GM19043 (cell line): ENCODE measurements at regions not wholly inside any gene's neighbourhood (a gene's known extent, or its start where the extent isn't known, plus 50 kb on each side); places are given as distances from the start of the nearest gene placed in this dataset.

Experiments used
- ATAC-seq: cut with Tn5 transposase; IDR thresholded peaks from one replicate; pipeline ENCODE4 v1.9.1; 2021; ENCODE audit warnings: low read depth; ENCODE audit not compliant: unreplicated experiment

DNA sequence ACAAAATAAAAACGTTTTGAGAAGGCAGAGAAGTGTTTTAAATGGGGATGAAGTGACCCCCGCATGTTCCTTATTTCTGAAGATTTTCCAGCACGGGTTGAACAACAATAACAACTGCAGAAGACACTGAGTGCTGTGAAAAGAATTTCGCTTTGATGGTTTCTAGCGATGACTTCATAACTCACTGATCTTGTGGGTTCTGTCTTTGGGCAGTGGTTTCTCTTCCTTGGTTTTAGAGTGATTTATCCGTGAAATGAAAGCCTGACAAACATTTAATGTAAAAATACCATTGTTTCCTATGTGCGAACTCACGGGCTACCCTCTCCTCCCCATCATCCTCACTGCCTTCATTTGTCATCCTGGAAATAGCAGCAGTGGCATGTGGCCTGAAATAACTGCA, 793.9 kb downstream of the QKI start:
- ATAC-seq: no peak

DNA sequence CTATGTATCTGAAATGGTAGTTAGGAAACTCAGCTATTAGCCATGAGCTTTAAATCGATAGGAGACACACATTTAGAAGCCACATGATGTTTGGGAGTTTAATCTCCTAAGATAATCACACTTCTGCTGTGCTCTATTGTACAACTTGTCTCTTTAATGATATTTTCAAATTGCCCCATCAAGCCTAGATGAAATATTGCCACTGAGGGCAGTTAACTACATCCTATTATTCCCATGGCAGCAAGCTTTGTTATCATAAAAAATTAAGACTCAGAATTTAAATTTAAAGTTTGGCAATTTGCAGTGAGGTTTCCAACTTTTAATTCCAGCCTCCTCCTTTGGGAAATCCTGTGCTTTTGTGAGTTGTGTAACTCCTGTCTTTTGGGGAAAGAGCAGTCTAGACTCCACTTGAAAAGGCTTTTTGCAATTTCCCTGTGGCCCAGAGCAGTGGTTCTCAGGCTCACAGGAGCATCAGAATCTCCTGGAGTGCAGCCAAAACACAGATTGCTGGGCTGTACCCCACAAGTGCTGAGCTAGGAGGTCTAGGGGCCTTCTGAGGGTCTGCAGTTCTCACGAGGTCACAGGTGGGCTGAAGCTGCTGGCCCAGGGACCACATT, 792.4 kb downstream of the QKI start:
- no peak for ATAC-seq

DNA sequence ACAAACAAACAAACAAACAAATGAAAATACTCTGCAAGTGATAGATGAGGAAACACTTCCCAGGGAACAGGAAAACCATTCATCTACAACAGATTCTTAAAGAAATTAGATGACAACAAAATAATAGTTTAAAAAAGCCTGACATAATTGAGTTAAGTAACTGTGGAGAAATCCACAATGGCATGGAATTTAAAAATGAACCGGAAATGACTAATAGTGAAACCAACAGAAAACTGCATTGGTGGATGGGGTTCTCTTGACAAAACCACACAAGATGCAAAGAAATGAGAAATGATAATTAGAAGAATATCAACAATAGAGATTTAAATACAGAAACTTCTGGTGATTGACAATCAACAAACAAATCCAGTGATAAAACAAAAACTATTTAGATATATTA, 785.6 kb downstream of the QKI start:
- ATAC-seq: no peak

DNA sequence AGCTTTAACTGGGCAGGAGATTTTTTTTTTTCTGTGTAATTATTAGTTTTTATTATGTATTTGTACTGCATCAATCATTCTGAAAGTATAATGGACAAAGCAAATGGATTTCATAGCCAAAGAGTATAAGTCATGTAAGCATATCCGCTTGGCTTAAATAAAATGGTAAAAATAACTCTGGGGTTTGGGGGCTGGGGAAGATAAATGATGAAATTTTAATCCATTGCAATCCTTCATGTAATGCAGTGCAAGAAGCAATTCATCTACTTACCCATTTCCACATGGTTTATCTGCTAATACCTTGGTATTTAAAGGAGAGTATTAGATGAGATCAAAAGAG, 781.4 kb downstream of the QKI start:
- no peak for ATAC-seq

DNA sequence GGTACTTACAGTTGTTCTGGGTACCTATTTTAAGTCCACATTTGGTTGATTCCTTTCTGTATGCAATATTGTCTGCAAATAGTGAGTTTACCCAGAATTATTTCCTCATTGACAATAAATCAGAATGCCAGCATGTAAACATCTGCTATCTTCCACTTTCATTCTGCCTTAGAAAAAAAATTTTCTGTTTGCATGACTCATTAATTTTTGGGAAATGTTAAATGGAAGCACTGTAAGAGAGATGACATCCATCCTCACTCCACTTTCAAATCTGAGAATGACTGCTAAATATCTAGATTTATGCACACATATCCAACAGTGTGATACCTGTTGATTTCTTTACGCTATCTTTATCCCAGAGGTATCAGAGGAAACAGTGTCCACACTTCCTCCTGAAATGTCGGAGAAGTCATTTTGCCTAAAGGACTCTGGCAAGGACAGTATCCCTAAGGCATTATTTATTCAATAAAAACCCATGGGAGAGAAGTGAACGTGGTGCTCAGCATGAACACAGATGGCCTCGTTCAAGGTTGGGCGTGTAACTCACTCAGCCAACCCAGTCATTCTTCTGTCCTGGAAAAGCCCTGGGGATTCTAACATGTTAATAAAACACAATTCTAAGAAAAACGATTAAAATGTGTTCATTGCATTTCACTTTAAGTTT, 780.9 kb downstream of the QKI start:
- no peak for ATAC-seq

DNA sequence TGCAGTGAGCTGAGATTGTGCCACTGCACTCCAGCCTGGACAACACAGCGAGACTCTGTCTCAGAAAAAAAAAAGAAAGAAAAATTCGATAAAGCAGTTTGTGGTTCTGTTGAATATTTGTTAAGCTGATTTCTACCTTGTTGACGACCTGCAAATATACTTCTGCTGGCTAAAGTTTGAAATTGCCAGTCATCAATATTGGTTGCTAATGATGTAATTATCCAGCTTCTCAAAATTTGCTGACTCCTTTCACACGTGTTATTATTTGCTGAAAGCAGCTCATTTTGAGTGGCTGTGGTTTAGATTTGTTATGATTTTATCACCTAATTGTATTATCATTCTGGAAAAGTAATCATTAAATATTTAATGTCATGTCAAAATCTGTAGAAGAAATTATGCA, 774.3 kb downstream of the QKI start:
- no peak for ATAC-seq

DNA sequence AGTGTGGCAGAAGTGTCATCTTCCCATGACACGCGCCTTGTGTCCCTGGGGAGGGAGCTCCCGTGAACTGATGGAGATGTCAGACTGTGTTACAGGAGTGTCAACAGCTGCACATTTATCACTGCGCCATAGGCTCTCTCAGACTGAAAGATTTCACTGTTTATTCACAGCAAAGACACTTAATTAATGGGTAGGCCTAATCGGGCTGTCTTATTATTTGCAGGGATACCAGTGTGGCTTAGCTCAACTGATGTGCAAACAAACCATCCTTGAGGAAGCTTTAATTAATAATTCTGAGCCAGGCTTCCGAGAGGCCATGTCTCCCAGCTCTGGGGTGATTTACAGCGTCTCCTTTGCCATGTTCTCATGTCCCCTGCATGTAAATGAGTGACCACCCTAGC, 771.0 kb downstream of the QKI start:
- ATAC-seq: no peak

DNA sequence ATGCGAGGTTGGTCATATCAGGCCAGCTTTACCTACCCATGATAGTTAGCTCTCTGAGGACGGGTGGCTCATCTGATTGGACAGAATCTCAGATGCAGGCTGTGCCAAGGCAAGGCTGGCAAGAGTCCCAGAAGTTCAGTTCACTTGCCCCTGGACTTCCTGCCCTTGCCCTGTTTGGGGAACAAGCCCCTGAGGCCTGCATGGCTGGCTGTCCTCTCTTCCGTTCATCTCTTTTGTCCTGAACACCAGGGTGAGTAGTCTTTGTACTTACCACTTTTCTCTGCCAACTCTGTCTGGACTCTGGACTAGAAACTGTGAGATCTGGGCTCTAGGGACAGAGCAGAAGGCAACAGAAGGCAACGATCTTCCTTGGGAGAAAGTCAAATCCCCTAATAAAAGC, 769.9 kb downstream of the QKI start:
- no peak for ATAC-seq

DNA sequence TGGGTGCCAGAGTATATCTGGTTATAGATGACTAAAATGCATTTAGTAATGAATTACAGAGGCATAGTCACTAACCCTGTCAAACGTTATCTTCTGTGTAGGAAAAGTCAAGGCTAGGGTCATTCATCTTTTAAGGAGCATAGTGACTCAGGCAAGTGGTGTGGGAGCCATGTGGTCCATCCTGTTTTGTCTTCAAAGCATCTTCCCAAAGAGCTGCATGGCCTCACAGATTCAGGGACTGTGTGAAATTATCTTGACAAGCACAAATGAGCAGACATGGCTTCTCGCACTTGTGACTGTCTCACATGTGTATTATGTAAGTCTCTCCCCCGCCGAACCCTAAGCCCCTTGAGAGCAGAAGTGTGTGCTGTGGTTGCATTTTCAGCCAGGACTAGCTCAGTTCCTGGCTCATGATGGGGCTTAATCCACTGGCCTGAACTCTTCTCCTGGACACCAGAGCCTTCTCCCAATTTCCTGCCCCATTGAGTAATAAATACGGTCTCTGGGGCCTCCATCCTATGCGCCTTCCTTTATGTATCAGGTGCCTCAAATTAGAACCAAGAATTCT, 769.1 kb downstream of the QKI start:
- no peak for ATAC-seq

DNA sequence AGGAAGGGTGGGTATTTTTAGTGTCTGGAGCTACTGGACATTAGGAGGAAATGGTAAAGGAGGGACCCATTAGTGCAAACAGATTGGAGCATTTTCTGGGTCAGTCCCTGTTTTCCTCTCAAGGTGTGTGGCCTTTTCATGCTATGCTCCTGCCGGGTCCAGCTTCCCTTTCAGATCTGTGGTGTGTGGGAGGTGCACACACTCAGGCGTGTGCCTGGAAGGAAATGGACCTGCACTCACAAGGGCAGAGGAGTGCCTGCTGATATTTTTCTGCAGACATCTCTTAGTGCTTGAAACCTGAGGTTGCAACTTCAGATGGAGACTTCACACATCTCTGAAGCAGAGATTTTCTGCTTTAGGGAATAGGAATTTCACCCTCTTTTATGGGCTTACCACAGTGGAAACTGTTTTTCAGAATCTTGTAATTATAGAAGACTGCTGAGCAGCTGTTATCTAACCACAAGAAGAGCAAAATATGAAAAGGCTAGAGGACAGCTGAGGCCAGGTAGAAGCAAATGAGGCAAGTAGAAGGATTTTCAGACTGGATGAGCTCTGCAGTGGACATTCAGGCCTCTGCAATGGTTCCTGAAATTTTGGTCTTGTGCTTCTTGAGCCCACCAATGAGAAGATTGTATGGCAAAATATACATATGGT, 764.3 kb downstream of the QKI start:
- no peak for ATAC-seq

DNA sequence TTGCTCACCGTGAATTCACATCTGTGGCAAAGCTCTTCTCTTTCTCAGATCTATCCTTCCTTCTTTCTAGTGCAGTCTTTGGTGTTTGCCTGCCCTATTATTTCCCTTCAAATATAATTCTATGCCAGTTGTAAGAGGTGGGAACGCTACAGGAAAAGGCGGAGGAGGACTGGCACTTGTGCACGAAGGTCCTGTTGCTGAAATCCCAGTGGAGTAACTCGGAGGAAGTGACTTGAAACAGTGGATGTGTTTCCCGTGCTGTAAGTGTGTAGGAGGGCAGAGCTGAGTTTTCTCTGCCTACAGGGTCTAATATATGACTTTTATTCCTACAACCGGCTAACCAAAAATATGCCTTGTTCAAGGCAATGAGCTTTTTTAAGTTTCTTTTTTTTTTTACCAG, 754.8 kb downstream of the QKI start:
- no peak for ATAC-seq

DNA sequence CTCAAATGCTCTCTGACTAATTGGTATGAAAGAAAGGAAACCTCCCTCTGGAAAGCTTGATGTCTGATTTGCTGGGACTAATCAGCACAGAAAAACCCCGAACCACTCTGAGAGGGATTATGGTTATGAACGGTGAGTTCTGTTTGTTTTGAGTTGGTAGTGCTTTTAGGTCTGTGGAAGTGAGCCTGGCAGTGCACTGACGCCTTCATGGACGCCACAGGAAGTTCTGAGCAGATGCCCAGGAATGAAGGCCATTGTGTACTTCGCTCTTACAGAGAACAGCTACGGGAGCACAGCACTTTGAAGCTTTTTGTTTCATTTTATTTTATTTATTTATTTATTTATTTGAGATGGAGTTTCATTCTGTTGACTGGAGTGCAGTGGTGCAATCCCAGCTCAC, 754.1 kb downstream of the QKI start:
- ATAC-seq: no peak

DNA sequence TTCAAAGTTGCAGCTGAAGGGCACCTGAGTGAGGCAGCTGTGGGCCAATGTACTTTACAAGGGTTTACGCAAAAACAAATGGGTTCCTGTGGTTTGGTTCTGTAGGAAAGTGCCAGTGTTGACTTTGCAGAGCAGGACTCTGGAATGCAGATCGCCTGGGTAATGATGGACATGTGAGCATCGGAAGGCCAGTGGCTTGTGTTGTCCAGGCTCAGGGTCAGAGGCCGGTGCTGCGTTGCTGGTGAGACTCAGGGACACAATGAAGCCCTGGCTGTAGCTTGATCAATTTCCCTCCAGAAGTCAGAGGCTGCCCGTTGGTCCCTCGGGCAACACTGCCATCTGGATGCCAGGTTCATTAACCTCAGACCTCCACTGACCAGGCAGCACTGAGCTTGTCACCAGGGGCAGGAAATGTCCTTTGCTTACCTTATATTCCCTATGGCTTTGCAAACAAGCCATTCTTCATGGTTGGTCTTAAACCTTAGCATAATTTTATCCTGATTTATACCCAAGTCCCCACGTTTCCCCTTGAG, 753.4 kb downstream of the QKI start:
- ATAC-seq: no peak

DNA sequence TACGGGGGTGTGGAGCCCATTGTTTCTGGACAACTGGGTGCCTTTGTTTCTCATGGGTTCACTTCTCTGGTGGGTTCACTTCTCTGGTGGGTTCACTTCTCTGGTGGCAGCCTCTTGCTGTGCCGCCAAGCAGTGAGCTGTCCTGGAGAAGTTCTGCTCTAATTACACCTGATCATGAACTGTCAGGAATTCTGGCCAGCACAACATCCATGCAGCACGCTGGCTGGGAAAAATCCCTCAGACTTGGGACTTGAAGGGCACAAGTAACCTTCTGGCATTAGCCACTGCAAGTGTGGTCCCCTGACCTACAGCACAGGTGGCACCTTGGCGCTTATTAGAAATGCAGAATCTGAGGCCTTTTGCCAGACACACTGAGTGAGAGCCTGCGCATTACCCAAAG, 752.5 kb downstream of the QKI start:
- no peak for ATAC-seq

DNA sequence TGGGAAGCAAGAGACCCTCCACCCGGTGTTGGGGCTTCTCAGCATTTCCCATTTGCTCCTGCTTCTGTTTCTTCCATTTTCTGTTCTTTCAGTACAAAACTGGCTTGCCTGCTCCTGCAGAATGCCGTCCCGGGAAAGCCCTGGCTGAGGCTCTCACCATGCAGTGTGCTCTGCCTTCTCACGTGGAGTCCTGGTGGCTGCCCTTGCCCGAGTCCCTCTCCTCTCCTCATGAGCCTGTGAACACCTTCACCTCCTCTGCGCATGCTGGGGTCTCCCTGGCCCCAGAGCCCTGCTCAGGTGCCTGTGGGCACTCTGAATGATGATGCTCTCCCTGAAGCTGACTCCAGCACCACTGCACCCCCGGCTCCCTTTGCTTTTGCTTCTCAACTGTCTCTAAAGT, 752.0 kb downstream of the QKI start:
- no peak for ATAC-seq

DNA sequence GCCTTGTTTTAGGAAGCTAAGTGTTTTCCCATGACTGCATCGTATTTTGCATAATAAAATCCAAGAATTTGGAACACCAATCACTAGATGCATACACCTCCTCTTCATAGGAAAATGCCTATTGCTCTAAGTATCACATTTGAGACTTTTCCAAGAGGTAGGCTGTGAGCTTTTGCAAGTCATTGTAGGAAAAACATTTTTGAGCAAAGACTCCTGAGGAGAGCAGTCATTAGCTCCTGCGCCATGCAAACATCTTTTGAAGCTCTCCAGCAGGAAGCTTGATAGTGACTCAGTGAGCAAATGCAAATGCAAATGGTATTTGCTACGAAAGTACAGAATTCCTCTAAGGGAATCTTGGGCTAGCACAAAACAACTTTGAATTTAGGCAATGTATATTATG, 750.4 kb downstream of the QKI start:
- ATAC-seq: no peak

DNA sequence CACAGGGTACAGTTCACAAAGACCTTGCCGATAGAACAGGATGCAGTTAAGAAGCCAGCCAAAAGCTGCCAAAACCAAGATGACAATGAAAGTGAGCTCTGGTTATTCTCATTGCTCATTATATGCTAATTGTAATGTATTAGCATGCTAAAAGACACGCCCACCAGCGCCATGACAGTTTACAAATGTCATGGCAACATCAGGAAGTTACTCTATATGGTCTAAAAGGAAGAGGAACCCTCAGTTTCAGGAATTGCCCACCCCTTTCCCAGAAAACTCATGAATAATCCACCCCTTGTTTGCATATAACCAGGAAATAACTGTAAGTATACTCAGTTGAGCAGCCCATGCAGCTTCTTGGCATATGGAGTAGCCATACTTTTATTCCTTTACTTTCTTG, 748.7 kb downstream of the QKI start:
- ATAC-seq: no peak

DNA sequence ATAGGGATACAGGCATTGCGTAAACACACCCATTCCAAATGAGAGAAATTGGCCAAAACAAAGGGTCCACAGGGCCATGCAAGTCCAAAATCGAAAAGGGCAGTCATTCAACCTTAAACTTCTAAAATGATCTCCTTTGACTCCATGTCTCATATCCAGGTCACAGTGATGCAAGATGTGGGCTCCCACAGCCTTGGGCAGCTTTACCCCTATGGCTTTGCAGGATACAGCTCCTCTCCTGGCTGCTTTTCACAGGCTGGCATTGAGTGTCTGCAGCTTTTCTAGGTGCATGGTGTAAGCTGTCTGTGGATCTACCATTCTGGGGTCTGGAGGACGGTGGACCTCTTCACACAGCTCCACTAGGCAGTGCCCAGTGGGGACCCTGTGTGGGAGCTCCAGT, 744.5 kb downstream of the QKI start:
- no peak for ATAC-seq

DNA sequence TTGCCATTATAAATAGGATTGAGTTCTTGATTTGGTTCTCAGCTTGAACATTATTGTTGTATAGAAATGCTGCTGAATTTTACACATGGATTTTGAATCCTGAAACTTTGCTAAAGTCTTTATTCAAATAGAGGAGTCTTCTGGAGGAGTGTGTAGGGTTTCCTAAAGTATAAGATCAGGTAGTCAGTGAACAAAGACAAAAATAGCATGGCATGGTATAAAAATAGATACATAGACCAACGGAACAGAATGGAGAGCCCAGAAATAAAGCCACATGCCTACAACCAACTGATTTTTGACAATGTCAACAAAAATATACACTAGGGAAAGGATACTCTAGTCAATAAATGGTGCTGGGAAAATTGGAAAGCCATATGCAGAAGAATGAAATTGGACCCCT, 740.1 kb downstream of the QKI start:
- no peak for ATAC-seq

DNA sequence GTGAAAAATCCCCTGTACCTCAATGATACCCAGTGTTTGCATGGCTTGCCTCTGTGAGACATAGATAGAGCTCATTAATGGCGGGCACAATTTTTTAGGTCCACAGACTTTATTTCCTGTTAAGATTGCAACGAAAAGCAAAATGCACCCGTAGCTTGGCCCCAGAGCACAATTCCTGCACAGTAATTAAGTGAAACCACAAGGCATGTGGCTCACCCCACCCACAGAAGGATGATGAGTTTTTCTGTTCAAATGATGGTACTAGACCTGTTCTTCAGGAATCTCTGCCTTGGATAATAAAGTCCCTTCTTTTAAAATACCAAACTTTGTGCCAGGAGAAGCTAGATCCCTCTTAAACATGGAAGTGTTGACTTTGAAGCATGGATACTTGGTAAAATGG, 738.1 kb downstream of the QKI start:
- ATAC-seq: no peak

DNA sequence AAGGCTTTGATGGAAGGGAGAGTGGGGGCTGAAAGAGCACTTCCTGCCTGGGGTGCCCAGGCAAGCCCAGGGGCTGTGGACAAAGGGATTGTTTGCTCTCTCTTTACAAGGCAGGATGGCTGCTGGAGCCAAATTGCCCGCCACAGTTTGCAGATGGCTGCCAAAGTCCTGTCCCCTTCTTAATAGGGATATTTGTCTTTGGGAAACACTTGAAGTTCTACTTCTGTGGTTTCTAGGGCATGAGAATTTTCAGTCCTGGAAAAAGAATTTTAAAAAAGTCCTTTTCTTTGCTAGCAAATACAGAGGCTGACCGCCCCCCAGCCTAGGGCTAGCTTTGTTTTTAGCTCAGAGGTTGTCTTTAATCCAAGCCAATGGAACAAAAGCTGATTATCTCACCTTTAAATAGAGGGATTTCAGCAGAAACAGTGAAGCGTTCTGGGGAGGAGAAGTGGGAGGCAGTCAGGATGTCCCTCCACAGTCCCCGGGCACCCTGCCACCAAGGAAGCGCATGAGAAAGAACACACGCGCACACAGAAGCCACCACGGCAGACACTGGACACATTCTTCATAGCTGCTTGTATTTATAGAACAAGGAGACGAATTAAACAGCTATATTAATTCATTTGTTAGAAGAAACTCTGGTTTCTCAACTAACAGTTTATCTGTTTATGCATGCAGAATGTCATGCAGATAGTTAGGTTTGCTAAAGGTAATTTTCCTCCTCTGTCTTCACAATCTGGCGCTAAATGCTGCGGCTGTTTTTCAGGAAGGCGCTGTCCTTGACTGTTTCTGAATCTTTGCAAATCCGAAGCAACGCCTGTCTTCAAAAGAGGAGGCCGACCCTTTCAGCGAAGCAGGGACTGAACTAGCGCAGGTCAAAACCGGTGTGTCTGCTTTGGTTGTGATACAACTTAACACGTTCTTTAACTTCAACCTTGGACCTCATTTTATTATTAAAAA, 736.9 kb downstream of the QKI start:
- no peak for ATAC-seq
